ENCODE measurements at regions not wholly inside any gene's neighbourhood (a gene's known extent, or its start where the extent isn't known, plus 50 kb on each side); places are given as distances from the start of the nearest gene placed in this dataset.

DNA sequence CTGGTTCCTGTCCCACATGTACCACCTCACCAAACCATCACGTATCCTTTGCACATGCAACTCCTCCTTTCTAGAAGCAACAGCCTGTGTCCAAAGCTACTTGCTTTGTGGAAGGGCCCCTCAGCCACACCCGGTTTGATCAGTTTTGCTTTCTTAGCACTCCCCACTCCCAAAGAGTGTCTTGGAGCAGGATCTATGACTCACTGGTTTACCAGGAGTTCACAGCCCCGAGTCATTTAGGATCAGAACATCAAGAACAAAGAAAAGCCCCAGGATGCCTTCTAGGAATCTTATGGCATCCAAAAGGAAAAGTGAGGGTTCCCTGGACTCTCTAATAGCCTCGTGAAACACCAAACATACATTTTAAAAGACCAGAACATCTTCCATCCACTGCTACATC is 50.7 kb upstream of the IGF1R start:
- H3K36me3 ChIP-seq (ENCODE audit: insufficient read depth, low read length) = no peaks in the 10 kb centered on the region
- H3K27me3 ChIP-seq (ENCODE audit: insufficient read depth, low read length) = no peaks in the 10 kb centered on the region
- no peak overlapping the region for H3K4me2 ChIP-seq (ENCODE audit: low read length)

More for the DNA sequence above, 50.7 kb upstream of the IGF1R start:
- Histone ChIP-seq H3K79me2 (ENCODE audit: insufficient read depth, low read length) (no peaks in the 10 kb centered on the region), H3K27ac (ENCODE audit: low read depth, low read length, poor library complexity, severe bottlenecking) (no peak overlapping the region), H3K4me1 (ENCODE audit: insufficient read depth, low read length, severe bottlenecking) (no peaks in the 10 kb centered on the region), H3K4me3 (ENCODE audit: low read depth, low read length, poor library complexity, severe bottlenecking) (no peak overlapping the region), H2AFZ (ENCODE audit: low read length) (no peak overlapping the region), H4K20me1 (ENCODE audit: insufficient read depth, low read length) (no peaks in the 10 kb centered on the region), H3K9me3 (ENCODE audit: low read length) (no peaks in the 10 kb centered on the region), H3K9me2 (ENCODE audit: low read depth, low read length) (no peaks in the 10 kb centered on the region), H3F3A (ENCODE audit: insufficient read depth, low read length) (no peaks in the 10 kb centered on the region), H3K9ac (ENCODE audit: low read length) (no peak overlapping the region)
- TF ChIP-seq EZH2 (IDR thresholded peaks at IDR 0.05; ENCODE audit: borderline replicate concordance, low read length) = no peak
- TF ChIP-seq, protein P1, sequence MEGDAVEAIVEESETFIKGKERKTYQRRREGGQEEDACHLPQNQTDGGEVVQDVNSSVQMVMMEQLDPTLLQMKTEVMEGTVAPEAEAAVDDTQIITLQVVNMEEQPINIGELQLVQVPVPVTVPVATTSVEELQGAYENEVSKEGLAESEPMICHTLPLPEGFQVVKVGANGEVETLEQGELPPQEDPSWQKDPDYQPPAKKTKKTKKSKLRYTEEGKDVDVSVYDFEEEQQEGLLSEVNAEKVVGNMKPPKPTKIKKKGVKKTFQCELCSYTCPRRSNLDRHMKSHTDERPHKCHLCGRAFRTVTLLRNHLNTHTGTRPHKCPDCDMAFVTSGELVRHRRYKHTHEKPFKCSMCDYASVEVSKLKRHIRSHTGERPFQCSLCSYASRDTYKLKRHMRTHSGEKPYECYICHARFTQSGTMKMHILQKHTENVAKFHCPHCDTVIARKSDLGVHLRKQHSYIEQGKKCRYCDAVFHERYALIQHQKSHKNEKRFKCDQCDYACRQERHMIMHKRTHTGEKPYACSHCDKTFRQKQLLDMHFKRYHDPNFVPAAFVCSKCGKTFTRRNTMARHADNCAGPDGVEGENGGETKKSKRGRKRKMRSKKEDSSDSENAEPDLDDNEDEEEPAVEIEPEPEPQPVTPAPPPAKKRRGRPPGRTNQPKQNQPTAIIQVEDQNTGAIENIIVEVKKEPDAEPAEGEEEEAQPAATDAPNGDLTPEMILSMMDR (IDR thresholded peaks at IDR 0.05; ENCODE audit: low read length) = no peak
